ENCODE measurements at regions not wholly inside any gene's neighbourhood (a gene's known extent, or its start where the extent isn't known, plus 50 kb on each side); places are given as distances from the start of the nearest gene placed in this dataset.
A peak's percentile ranks its signal among the peaks of the same experiment; 100 is the strongest.

DNA sequence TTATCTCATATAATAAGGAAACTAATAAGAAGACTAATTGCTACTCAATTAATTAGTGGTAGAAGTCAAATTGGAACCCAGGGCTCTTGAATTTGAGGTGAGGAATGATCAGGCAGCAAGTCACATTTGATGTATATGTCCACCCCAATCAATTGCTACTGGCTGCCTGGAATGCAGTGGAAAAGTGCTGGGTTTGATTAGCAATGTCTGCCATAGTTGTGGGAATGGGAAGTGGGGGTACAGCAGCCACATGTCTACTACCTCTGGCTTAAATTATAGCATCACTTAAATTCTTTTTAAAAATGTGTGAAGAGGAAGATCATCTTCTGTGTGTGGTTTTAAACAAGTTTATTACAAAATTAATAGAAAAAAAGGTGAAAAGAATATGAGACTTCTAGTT is 50.8 kb upstream of the NAV2 start:
- Mint-ChIP-seq H3K9me3 (no peaks in the 10 kb centered on the region), H3K36me3 (no peaks in the 10 kb centered on the region), H3K27ac (no peak overlapping the region), H3K4me1 (no peaks in the 10 kb centered on the region), H3K4me3 (no peak overlapping the region), H3K27me3 (peaks cover 3% of the 10 kb centered on the region)

DNA sequence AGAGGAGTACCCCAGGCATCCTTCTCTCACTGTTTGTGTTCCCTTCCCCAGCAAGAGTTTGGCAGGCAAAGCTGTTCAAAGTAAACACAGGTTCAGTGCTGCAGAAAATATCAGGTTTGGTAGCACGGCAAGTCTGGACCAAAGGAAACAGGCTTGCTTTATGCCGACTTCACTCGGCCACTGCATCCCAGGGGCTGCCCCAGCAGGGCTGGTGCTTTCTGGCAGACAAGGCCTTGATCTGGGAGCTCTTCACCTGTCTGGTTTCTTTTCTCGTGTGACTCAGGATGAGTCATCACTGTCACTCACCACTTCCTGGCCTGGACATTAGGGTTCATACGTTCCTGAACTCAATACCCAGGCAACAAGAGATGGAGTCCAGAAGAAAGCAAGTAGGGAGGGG is 52.6 kb upstream of the NAV2 start:
- Mint-ChIP-seq H3K4me1 (no peaks in the 10 kb centered on the region), H3K4me3 (no peak overlapping the region), H3K27ac (peak overlapping the region; percentile 60), H3K27me3 (peaks cover 3% of the 10 kb centered on the region), H3K9me3 (no peaks in the 10 kb centered on the region), H3K36me3 (no peaks in the 10 kb centered on the region)

DNA sequence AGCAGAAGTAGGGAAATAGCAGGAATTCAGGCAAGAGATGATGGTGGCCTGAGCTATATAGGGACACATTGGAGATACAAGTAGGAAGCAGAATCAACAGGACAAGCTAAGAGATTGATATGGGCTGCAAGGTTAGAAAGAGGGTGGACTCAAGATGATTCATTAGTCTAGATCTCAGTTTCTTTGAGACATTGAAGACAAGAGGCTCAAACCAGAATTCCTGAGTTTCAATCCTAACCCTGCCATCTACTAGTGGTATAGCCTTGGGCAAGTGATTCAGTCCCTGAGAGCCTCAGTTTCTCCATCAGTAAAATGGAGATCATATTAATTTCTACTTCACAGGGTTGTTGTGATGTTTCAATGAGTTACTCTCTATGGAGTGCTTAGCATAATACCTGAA is 53.1 kb upstream of the NAV2 start:
- Mint-ChIP-seq H3K4me3 (no peak overlapping the region), H3K27me3 (peaks cover 3% of the 10 kb centered on the region), H3K9me3 (no peaks in the 10 kb centered on the region), H3K4me1 (no peaks in the 10 kb centered on the region), H3K36me3 (no peaks in the 10 kb centered on the region), H3K27ac (no peak overlapping the region)

DNA sequence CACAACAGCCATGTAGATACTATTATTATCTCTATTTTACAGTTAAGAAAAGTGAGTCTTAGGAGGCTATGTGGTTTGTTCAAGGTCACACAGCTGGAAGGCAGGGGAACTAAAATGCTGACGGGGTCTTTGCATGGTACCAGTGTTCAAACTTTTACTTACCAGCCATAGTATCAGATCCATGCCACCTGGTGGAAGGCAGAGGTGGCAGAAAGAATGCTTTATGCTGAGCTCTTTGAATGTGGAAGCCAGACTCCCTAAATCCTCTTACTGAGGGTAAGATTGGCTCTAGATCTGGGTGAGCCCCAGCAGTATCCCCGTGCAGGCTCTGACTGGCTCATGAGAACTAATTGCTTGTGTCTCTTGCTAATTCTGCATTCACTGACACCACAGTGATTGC is 54.3 kb upstream of the NAV2 start:
- H3K27ac Mint-ChIP-seq = no peak overlapping the region
- H3K4me1 Mint-ChIP-seq = no peaks in the 10 kb centered on the region
- no peak overlapping the region for H3K4me3 Mint-ChIP-seq
- no peaks in the 10 kb centered on the region for H3K9me3 Mint-ChIP-seq
- H3K27me3 Mint-ChIP-seq = no peaks in the 10 kb centered on the region
- no peaks in the 10 kb centered on the region for H3K36me3 Mint-ChIP-seq

DNA sequence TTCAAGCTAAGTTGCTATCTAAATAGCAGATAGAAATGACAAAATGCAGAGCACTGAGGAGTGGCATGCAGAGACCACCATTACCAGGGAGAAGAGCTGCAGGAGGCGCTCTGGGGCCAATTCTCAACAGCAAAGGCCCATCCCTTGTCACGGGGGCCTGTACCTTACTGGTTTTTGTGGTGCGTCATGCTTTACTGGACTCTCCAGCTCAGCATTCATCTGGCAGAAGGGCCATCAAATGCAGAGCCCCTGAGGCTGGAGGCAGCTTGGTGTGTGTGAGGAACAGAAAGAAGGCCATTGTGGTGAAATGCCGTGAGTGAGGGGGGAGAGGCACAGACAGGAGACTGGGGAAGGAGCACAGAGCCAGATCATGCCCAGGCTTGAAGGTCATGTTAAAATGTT is 56.5 kb upstream of the NAV2 start:
- H3K36me3 Mint-ChIP-seq = no peaks in the 10 kb centered on the region
- no peak overlapping the region for H3K4me3 Mint-ChIP-seq
- H3K27ac Mint-ChIP-seq = peak overlapping the region; percentile 21
- H3K4me1 Mint-ChIP-seq = no peaks in the 10 kb centered on the region
- H3K9me3 Mint-ChIP-seq = no peaks in the 10 kb centered on the region
- H3K27me3 Mint-ChIP-seq = no peaks in the 10 kb centered on the region

DNA sequence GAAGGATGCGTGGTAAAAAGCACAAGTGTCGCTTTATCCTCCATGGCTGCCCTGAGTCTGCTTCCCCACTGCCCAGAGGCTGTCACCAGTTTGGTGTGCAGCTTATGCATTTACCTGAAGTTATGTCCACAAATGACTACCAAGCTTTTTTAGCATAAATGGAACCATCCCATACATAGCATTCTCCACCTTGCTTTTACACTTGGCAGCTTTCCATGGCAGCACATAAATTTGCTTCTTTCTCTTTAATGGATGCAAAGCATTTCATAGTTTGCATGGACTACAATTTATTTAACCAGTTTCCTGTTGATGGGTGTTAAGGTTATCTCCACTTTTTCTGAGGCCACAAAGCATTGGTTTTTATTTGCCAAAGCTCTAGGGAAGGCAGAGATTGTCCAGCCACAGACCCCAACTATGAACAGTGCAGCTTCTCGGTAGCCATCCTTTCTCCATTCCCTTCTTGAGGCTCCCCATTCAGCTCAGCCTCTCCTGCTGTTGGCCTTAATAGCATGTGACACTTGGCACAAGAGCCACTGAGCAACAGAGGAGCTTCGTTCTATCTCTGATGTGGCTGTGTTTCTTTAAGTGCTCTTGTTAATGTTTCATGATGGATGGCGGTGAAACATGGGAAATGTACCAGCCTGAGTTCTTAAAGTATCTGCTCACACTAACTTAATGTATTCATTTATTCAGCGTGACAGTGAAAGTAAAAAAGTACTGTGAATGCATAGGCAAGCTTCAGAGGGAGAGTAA is 59.8 kb upstream of the NAV2 start:
- Mint-ChIP-seq H3K36me3 (no peaks in the 10 kb centered on the region), H3K27ac (no peak overlapping the region), H3K4me3 (no peak overlapping the region), H3K9me3 (no peaks in the 10 kb centered on the region), H3K27me3 (no peaks in the 10 kb centered on the region), H3K4me1 (no peaks in the 10 kb centered on the region)

DNA sequence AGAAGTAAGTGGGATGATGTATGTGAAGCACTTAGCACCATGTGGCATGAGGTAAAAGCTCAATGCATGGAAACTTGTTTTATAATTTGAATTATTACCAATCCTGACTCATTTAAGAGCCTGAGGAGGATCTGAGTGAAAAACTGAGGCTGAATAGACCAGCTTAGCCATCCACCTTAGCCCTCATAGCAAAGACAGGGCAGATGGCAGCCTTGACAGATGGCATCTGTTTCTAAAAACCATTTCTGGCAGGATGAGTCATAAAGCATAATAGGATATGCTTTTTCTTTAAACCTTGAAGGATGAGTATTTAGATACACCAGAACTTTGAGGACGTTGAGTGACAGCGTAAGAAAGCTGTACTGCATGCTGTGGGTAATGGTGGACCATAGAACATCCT is 61.0 kb upstream of the NAV2 start:
- Mint-ChIP-seq H3K4me3 (no peak overlapping the region), H3K9me3 (no peaks in the 10 kb centered on the region), H3K4me1 (no peaks in the 10 kb centered on the region), H3K27me3 (no peaks in the 10 kb centered on the region), H3K27ac (no peak overlapping the region), H3K36me3 (no peaks in the 10 kb centered on the region)

DNA sequence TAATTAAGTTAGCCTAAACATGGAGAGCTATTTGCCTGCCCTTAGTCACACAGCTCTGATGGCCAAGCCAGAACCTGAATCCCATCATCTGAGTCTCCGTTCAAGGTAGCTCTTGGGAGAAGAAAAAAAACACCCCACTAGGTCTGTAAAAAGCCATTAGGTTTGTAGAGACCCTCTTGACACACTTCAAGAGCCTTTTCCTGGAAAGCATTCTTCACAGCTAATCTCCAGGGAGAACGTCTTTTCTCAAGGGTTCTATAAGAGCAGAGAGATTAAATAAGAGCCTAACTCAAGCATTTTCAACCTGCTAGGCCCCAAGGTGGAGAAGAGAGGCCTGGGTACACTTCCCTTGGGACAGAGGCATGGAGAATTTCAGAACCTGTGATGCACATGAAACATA is 61.6 kb upstream of the NAV2 start:
- H3K9me3 Mint-ChIP-seq = no peaks in the 10 kb centered on the region
- H3K27me3 Mint-ChIP-seq = no peaks in the 10 kb centered on the region
- no peak overlapping the region for H3K27ac Mint-ChIP-seq
- H3K4me3 Mint-ChIP-seq = no peak overlapping the region
- no peaks in the 10 kb centered on the region for H3K36me3 Mint-ChIP-seq
- no peaks in the 10 kb centered on the region for H3K4me1 Mint-ChIP-seq

DNA sequence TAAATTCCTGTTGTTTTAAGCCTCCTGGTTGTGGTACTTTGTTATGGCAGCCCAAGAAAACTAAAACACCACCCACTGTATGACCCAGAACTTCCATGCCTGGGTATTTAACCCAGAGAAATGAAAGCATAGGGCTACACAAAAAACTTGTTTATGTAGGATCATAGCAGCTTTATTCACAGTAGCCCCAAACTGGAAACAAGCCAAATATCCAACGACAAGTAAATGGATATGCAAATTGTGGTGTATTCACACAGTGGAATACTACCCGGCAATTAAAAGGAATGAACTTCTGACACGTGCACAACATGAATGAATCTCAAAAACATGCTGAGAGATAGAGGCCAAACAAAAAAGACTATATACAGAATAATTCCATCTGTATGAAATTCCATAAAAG is 62.2 kb upstream of the NAV2 start:
- no peaks in the 10 kb centered on the region for H3K36me3 Mint-ChIP-seq
- H3K27me3 Mint-ChIP-seq = no peaks in the 10 kb centered on the region
- H3K9me3 Mint-ChIP-seq = no peaks in the 10 kb centered on the region
- no peak overlapping the region for H3K27ac Mint-ChIP-seq
- no peak overlapping the region for H3K4me3 Mint-ChIP-seq
- no peaks in the 10 kb centered on the region for H3K4me1 Mint-ChIP-seq

DNA sequence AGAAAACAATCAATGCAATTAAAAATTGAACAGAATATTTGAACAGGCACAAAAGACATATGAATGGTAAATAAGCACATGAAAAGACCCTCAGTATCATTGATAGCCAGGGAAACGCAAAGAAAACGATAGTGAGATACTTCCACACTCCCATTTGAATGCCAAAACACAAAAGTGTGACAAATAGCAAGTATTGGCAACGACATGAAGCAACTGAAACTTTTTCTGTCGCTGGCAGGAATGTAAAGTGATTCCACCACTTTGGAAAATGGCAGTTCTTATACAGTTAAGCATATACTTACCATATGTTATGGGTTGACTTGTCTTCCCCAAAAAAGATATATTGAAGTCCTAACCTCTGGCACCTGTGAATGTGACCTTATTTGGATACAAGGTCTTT is 62.9 kb upstream of the NAV2 start:
- no peaks in the 10 kb centered on the region for H3K4me1 Mint-ChIP-seq
- no peaks in the 10 kb centered on the region for H3K36me3 Mint-ChIP-seq
- H3K9me3 Mint-ChIP-seq = no peaks in the 10 kb centered on the region
- no peaks in the 10 kb centered on the region for H3K27me3 Mint-ChIP-seq
- no peak overlapping the region for H3K4me3 Mint-ChIP-seq
- H3K27ac Mint-ChIP-seq = no peak overlapping the region

DNA sequence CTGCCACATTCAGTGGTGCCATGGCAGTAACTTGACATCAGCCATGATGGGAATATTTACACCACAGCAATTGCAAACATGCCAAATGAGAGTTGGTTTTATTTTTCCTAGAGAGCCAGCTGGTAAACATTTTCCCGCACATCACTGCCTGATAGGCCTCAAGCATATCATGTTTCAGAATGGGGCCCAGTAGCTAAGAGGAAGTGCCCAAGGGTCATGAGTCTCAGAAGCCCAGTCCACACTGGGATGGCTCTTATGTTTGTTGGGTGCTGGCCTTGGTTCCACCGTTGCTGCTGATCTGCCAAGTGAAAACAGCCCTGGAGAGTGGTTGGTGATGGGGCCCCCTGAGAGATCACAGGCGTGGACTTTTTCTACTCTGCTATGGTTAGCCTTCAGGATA is 64.3 kb upstream of the NAV2 start:
- Mint-ChIP-seq H3K27me3 (peaks cover 3% of the 10 kb centered on the region), H3K4me1 (no peaks in the 10 kb centered on the region), H3K9me3 (no peaks in the 10 kb centered on the region), H3K27ac (no peak overlapping the region), H3K4me3 (no peak overlapping the region), H3K36me3 (no peaks in the 10 kb centered on the region)

DNA sequence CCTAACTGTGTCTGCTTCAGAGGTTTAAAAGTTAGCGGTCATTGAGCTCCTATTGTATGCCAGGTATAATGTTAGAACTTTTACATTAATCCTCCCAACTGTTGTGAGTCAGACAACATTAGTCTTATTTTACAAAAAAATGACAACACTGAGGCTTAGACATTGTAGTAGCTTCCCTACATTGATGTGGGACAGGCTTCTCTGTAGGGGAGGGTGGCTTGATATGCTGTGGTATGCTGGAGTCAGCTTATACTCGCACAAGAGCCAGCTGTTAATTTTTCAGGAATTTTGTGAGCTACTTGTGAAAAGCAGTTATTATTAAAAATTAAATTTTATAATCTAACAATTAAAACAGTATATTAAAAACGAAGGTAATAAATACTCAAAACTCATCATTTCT is 64.8 kb upstream of the NAV2 start:
- peaks cover 3% of the 10 kb centered on the region for H3K27me3 Mint-ChIP-seq
- H3K9me3 Mint-ChIP-seq = no peaks in the 10 kb centered on the region
- H3K36me3 Mint-ChIP-seq = no peaks in the 10 kb centered on the region

DNA sequence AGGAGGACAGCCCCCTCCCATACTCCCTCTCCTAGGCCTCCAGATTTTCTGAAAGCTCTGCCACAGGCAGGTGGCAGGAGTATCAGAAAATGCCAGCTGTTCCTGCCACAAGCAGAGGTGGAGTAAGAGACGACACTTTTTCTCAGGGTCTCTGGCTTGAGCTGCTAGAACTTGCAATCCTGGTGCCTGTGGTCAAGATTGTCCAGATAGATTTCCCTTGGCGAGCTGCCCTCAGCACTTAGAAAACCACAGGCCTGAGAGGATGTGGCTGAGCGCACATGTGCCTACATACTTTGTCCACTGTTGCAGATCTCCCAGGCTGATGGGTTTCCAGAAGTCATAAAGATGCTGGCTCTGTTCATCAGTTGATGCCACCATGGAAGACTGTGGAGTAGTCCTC is 65.7 kb upstream of the NAV2 start:
- H3K27me3 Mint-ChIP-seq = peaks cover 3% of the 10 kb centered on the region
- H3K27ac Mint-ChIP-seq = no peak overlapping the region
- no peaks in the 10 kb centered on the region for H3K36me3 Mint-ChIP-seq
- H3K9me3 Mint-ChIP-seq = no peaks in the 10 kb centered on the region
- no peak overlapping the region for H3K4me3 Mint-ChIP-seq
- no peaks in the 10 kb centered on the region for H3K4me1 Mint-ChIP-seq

More for the DNA sequence above, 64.8 kb upstream of the NAV2 start:
- no peak overlapping the region for H3K4me3 Mint-ChIP-seq
- H3K27ac Mint-ChIP-seq = no peak overlapping the region
- H3K4me1 Mint-ChIP-seq = no peaks in the 10 kb centered on the region

DNA sequence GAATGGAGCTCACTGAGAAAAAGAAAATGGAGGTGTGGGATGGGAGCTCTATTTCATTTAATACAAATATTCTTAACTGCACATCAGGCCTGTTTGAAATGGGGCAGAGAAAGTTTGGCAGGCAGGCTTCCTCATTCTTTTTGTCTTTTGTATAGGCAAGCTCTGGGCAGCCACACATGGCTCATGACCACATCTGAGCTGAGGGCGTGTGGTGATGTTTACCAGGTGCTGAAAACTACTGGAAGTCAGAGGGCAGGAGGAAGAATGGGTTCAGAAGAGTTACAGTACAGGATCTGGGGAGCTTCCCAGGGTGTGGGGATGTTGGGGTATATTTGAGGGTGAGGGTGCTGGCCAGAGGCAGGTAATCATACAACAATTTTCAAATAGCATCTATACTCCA is 66.3 kb upstream of the NAV2 start:
- no peak overlapping the region for H3K27ac Mint-ChIP-seq
- no peak overlapping the region for H3K4me3 Mint-ChIP-seq
- H3K9me3 Mint-ChIP-seq = no peaks in the 10 kb centered on the region
- H3K27me3 Mint-ChIP-seq = peaks cover 3% of the 10 kb centered on the region
- no peaks in the 10 kb centered on the region for H3K4me1 Mint-ChIP-seq
- H3K36me3 Mint-ChIP-seq = no peaks in the 10 kb centered on the region

DNA sequence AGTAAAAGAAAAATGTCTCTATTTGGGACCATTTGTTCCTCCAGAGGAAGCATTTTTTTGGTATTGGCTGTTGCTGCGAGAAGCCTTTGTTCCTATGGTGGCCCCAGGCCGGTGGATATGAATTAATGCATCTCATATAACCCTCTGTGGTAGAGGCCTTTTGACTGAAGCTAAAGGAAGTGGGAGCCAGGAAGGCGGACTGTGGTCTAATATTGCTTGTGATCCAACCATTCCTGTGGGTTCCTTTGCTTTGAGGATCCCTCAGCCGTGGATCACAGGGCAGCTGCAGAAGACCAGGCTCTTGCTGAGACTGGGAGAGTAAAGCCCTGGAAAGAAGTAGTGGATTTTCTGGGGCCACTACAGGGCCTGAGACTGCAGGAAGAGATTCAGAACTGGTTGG is 68.3 kb upstream of the NAV2 start:
- Mint-ChIP-seq H3K9me3 (no peaks in the 10 kb centered on the region), H3K27me3 (peaks cover 7% of the 10 kb centered on the region), H3K27ac (no peak overlapping the region), H3K4me1 (no peaks in the 10 kb centered on the region), H3K4me3 (no peak overlapping the region), H3K36me3 (no peaks in the 10 kb centered on the region)

DNA sequence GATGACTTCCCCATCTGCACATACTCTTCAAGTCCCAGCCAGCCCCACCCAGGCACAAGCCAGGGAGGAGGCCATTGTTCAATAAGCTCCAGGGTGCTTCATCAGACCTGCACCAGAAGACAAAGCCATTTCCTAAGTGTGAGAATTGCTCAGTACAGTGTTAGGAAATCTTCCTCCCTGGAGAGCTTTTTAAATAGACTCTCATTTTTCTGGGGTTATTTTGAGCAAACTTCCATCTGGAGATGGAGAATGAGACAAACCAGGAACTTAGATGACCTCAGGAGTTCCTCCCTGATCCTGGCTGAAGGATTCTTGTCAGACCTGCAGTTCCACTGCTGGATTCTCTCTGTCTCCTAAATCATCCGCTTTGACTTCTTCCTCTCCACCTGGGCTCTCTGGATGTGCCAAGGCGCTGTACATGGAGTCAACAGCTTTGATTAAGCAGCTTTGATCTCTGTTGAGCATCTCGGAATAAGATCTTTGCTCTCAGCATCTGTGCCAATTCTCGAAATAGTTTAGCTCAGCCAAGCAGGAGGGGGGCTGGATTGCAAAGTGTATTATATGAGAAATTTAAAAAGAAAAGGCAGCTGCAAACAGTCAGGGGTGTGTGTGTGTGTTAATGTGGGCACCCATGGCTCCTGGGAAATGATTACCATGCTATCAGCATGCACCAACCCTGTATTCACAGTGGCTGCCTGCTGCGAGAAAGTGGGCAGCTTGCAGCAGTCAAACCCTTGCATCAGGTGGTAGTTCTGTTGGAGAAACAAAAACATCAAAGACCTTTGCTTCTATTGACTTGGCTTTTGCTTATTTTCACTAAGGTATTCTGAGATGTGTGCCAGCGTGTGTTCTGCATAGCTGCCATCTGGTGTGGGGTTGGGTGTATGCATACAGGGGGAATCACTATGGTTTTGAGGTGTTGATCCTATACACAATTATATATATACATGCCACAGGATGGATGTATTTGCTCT is 70.2 kb upstream of the NAV2 start:
- peaks cover 7% of the 10 kb centered on the region for H3K27me3 Mint-ChIP-seq
- H3K9me3 Mint-ChIP-seq = no peaks in the 10 kb centered on the region
- no peak overlapping the region for H3K4me3 Mint-ChIP-seq

More for the DNA sequence above, 70.2 kb upstream of the NAV2 start:
- Mint-ChIP-seq H3K4me1 (no peaks in the 10 kb centered on the region), H3K36me3 (no peaks in the 10 kb centered on the region), H3K27ac (no peak overlapping the region)

Data from activated naive CD4-positive, alpha-beta T cell treated with anti-CD3 and anti-CD28 coated beads, Interleukin-2, amount 50 U/mL, for 24 hours (primary cell).